ENCODE measurements at regions not wholly inside any gene's neighbourhood (a gene's known extent, or its start where the extent isn't known, plus 50 kb on each side); places are given as distances from the start of the nearest gene placed in this dataset.

GRCh38 chr14:66361013-66361412 lies 125.2 kb upstream of the CCDC196 start:
- no peak for DNase-seq (ENCODE audit: low read depth in 1 of 2, low spot score in 2 of 2)
- Histone ChIP-seq H3K9me3 (replicated peaks) (no peaks in the 10 kb centered on the region), H3K4me3 (no peak overlapping the region), H3K4me1 (replicated peaks) (no peaks in the 10 kb centered on the region), H3K27me3 (replicated peaks) (no peaks in the 10 kb centered on the region), H3K36me3 (no peaks in the 10 kb centered on the region), H3K27ac (no peak overlapping the region)

GRCh38 chr14:66365388-66365787 lies 120.8 kb upstream of the CCDC196 start:
- Histone ChIP-seq H3K36me3 (no peaks in the 10 kb centered on the region), H3K27ac (no peak overlapping the region), H3K4me1 (replicated peaks) (no peaks in the 10 kb centered on the region), H3K9me3 (replicated peaks) (no peaks in the 10 kb centered on the region), H3K27me3 (replicated peaks) (no peaks in the 10 kb centered on the region), H3K4me3 (no peak overlapping the region)
- DNase-seq (ENCODE audit: low read depth in 1 of 2, low spot score in 2 of 2) = no peak

- H3K36me3 ChIP-seq = no peaks in the 10 kb centered on the region
- H3K27me3 ChIP-seq (replicated peaks) = no peaks in the 10 kb centered on the region
- no peak for DNase-seq (ENCODE audit: low read depth in 1 of 2, low spot score in 2 of 2)
- H3K27ac ChIP-seq = no peak overlapping the region
- H3K9me3 ChIP-seq (replicated peaks) = no peaks in the 10 kb centered on the region
- H3K4me1 ChIP-seq (replicated peaks) = no peaks in the 10 kb centered on the region
- H3K4me3 ChIP-seq = no peak overlapping the region
Measured at GRCh38 chr14:66369157-66369697, 116.9 kb upstream of the CCDC196 start.

DNA sequence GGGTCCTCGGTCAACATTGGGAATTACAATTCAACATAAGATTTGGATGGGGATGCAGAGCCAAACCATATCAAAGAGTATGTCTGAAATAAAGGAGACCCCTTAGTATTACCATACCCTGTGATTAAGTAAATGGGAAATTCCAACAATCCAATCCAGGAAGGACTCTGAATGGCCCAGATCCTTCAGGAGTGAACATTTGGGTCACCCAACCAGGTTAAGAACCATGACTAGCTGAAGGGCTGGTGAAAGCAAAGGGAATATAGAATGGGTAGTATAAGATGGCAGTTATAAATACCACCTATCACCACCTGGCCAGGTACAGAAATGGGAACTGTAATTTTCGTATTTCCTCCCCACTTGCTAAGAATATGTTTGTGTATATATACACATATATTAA lies 114.4 kb upstream of the CCDC196 start:
- Histone ChIP-seq H3K36me3 (no peaks in the 10 kb centered on the region), H3K4me3 (no peak overlapping the region), H3K9me3 (replicated peaks) (no peaks in the 10 kb centered on the region), H3K27me3 (replicated peaks) (no peaks in the 10 kb centered on the region), H3K4me1 (replicated peaks) (no peaks in the 10 kb centered on the region), H3K27ac (no peak overlapping the region)
- no peak for DNase-seq (ENCODE audit: low read depth in 1 of 2, low spot score in 2 of 2)

DNA sequence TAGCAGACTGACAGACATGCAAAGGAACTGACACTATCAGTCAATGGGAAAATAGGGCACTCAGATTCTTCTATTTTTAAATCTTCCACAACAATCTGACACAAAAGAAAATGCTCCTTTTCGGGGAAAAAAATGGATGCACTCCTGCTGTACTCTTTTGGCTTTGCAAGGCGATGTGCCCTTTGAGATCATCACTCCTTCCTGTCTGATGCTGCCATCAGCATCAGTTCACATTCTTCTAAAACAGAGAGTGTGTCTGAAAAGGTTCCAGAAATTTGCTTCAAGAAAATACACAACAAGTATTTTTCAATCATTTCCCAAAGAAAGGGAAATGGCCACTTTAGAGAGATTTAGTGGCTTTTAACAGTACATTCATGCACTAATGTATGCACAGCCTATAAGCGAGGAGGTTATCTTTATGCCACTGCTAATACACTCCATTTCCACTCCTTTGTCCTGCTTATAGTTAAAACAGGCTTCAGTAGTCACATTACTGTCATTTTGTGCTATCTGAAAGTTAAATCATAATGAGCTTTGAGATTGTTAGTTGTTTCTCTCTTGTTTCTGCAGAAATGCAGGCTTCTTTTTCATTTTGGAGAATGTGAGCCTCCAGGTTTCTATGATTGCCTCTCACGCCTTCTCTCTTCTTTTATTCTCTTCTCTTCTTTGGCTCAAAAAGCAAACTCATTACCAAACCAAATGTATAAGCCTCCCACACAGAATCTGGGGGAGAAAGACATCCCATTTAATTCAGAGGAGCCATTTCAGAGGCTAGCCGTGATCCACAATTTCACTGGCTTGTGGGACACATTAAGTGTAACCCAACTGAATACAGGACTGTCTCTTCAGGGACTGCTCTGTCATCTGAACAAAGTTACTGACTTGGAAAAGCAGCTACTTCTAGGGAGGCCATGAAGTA lies 110.9 kb upstream of the CCDC196 start:
- Histone ChIP-seq H3K27me3 (replicated peaks) (no peaks in the 10 kb centered on the region), H3K4me3 (no peak overlapping the region), H3K36me3 (no peaks in the 10 kb centered on the region), H3K27ac (no peak overlapping the region), H3K4me1 (replicated peaks) (no peaks in the 10 kb centered on the region), H3K9me3 (replicated peaks) (no peaks in the 10 kb centered on the region)
- no peak for DNase-seq (ENCODE audit: low read depth in 1 of 2, low spot score in 2 of 2)

DNA sequence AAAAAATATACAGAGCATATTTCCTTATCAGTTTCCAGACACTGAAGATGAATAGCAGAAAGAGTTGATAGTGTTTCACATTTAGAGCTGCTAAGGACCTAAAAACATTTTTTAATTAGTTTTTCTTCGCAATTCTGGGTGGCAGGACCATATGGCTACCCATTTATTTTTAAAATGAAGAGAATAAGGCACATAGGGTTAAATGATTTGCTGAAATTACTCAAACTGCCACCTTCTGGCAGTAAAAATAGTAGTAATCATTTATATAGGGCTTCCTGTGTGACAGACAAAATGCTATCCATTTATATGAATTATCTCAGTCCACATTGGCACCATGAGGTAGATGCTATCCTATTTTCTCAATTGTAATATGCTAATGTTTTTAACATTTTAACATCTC lies 108.6 kb upstream of the CCDC196 start:
- no peak overlapping the region for H3K27ac ChIP-seq
- H3K9me3 ChIP-seq (replicated peaks) = no peaks in the 10 kb centered on the region
- no peaks in the 10 kb centered on the region for H3K4me1 ChIP-seq (replicated peaks)
- H3K4me3 ChIP-seq = no peak overlapping the region
- no peaks in the 10 kb centered on the region for H3K36me3 ChIP-seq
- no peaks in the 10 kb centered on the region for H3K27me3 ChIP-seq (replicated peaks)
- no peak for DNase-seq (ENCODE audit: low read depth in 1 of 2, low spot score in 2 of 2)

- H3K27ac ChIP-seq = no peak overlapping the region
Measured at GRCh38 chr14:66378712-66379505, 107.3 kb upstream of the CCDC196 start.

DNA sequence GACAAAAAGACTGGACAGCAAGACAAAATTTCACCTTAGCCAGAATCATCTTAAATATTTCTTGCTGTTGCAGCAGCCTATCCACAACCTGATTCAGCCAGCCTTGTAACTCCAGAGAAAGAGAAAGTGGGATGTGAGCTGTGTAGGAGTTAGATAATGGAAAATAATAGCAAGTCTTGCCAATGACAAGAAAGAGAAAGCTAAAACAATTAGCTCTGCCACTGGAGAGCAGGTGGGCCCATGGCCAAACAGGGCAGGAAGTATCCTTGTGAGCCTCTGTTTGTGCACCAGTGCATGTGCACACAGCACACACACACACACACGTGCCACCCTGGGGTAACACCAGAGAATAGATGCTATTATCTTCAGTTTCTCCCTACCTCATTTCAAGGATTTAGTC lies 106.0 kb upstream of the CCDC196 start:
- no peak for DNase-seq (ENCODE audit: low read depth in 1 of 2, low spot score in 2 of 2)
- Histone ChIP-seq H3K4me1 (replicated peaks) (no peaks in the 10 kb centered on the region), H3K27ac (no peak overlapping the region), H3K9me3 (replicated peaks) (no peaks in the 10 kb centered on the region), H3K36me3 (no peaks in the 10 kb centered on the region), H3K4me3 (no peak overlapping the region), H3K27me3 (replicated peaks) (no peaks in the 10 kb centered on the region)

More at GRCh38 chr14:66378712-66379505, 107.3 kb upstream of the CCDC196 start:
- no peak for DNase-seq (ENCODE audit: low read depth in 1 of 2, low spot score in 2 of 2)
- Histone ChIP-seq H3K4me1 (replicated peaks) (no peaks in the 10 kb centered on the region), H3K27me3 (replicated peaks) (no peaks in the 10 kb centered on the region), H3K36me3 (no peaks in the 10 kb centered on the region), H3K9me3 (replicated peaks) (no peaks in the 10 kb centered on the region), H3K4me3 (no peak overlapping the region)

DNA sequence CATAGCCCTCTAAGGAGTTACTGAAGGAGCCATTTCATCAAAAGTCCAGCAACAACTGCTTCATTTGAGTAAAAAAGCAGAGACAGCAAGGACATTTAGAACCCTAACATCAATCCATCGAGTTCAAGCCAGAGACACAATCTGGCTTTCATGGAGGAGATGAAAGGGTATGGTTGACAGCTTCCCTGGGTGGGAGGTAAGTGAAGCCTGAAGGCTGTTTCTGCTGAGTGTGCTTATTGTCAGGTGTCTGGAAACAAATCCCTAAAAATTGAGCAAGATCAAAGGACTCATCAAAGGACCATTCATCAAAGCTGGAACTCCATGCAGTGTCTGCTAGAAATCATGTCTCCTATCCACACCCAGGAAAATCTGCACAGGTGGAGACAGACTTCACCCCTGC lies 104.4 kb upstream of the CCDC196 start:
- Histone ChIP-seq H3K4me3 (no peak overlapping the region), H3K36me3 (no peaks in the 10 kb centered on the region), H3K9me3 (replicated peaks) (no peaks in the 10 kb centered on the region), H3K4me1 (replicated peaks) (no peaks in the 10 kb centered on the region), H3K27ac (no peak overlapping the region), H3K27me3 (replicated peaks) (no peaks in the 10 kb centered on the region)
- DNase-seq (ENCODE audit: low read depth in 1 of 2, low spot score in 2 of 2) = no peak

- no peaks in the 10 kb centered on the region for H3K36me3 ChIP-seq
- no peaks in the 10 kb centered on the region for H3K27me3 ChIP-seq (replicated peaks)
- no peak overlapping the region for H3K27ac ChIP-seq
- DNase-seq (ENCODE audit: low read depth in 1 of 2, low spot score in 2 of 2) = no peak
- H3K4me1 ChIP-seq (replicated peaks) = no peaks in the 10 kb centered on the region
- H3K4me3 ChIP-seq = no peak overlapping the region
- H3K9me3 ChIP-seq (replicated peaks) = no peaks in the 10 kb centered on the region
Measured at GRCh38 chr14:66383257-66383656, 102.9 kb upstream of the CCDC196 start.

DNA sequence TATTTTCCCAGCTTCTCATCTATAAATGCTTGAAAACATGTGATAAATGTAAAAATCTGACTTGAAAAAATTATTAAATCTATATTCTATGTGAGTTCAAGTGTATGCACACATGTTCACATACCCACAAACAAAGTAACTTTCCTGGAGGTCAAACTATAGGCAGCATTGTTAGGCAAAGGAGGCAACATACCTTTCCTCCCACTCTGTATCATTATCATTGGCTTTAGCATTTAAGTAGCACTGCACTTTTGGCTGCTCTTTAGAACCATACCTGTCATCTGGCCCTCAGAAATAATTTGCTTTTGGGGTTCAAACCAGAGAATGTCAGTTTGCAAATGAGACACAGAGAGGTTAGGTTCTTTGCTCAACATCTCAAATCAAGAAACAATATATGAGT lies 102.4 kb upstream of the CCDC196 start:
- no peak overlapping the region for H3K27ac ChIP-seq

GRCh38 chr14:66388516-66388915 lies 97.7 kb upstream of the CCDC196 start:
- Histone ChIP-seq H3K9me3 (replicated peaks) (no peaks in the 10 kb centered on the region), H3K36me3 (no peaks in the 10 kb centered on the region), H3K4me3 (no peak overlapping the region), H3K27ac (no peak overlapping the region), H3K4me1 (replicated peaks) (no peaks in the 10 kb centered on the region), H3K27me3 (replicated peaks) (no peaks in the 10 kb centered on the region)
- no peak for DNase-seq (ENCODE audit: low read depth in 1 of 2, low spot score in 2 of 2)

More for the DNA sequence above, 102.4 kb upstream of the CCDC196 start:
- no peaks in the 10 kb centered on the region for H3K9me3 ChIP-seq (replicated peaks)
- no peak for DNase-seq (ENCODE audit: low read depth in 1 of 2, low spot score in 2 of 2)
- H3K4me1 ChIP-seq (replicated peaks) = no peaks in the 10 kb centered on the region
- no peak overlapping the region for H3K4me3 ChIP-seq
- no peaks in the 10 kb centered on the region for H3K27me3 ChIP-seq (replicated peaks)
- H3K36me3 ChIP-seq = no peaks in the 10 kb centered on the region

DNA sequence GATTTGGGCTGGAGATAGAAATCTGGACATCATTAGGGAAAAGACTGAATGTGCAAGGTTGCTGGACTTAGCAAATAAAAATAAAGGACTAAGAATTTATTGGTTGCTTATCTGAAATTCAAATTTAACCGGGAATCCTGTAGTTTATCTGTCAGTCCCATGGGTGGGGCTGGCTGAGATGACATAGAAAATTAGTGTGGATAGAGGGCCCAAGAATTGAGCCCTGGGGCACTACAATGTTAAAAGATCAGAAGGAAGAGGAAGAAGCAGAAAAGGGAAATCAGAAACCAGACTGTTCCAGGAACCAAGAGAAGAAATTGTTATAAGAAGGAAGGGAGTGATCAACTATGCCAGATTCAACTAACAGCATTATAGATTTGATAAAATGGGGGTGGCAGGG lies 96.7 kb upstream of the CCDC196 start:
- Histone ChIP-seq H3K4me3 (no peak overlapping the region), H3K36me3 (no peaks in the 10 kb centered on the region), H3K9me3 (replicated peaks) (no peaks in the 10 kb centered on the region), H3K27me3 (replicated peaks) (no peaks in the 10 kb centered on the region), H3K27ac (no peak overlapping the region), H3K4me1 (replicated peaks) (no peaks in the 10 kb centered on the region)
- DNase-seq (ENCODE audit: low read depth in 1 of 2, low spot score in 2 of 2) = no peak

DNA sequence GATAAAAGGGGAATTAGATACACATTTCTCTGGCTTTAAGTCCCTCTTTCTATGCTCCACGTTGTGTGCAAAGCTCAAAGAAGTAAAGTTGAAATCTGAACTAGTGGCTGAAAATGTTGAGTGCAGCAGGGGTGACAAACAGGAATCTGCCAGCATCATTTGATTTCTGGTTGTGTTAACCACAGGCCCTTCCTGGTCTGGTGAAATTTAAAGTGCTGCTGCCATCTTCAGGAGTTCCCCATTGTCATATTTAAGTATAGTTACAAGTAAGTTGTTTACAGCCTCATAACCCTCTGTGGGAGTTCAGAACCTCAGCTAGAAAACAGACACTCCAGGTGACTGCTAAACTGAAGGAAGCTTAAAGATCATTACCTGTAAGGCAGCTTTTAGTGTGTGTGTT lies 90.9 kb upstream of the CCDC196 start:
- H3K4me3 ChIP-seq = no peak overlapping the region
- no peaks in the 10 kb centered on the region for H3K27me3 ChIP-seq (replicated peaks)
- no peaks in the 10 kb centered on the region for H3K9me3 ChIP-seq (replicated peaks)
- DNase-seq (ENCODE audit: low read depth in 1 of 2, low spot score in 2 of 2) = no peak
- H3K4me1 ChIP-seq (replicated peaks) = no peaks in the 10 kb centered on the region
- H3K27ac ChIP-seq = no peak overlapping the region
- H3K36me3 ChIP-seq = no peaks in the 10 kb centered on the region

Data from SJSA1 (cell line).